Natural killer cell (primary cell): ENCODE measurements at regions not wholly inside any gene's neighbourhood (a gene's known extent, or its start where the extent isn't known, plus 50 kb on each side); places are given as distances from the start of the nearest gene placed in this dataset.

Experiments
- ATAC-seq, 3 donors: fragments of 150-1000 bp in 2 of 3; fragments of 200-7000 bp in 1 of 3; cut with Tn5 transposase; 1 replicate in 1 of 3; 2 replicates in 2 of 3; pipeline ENCODE4 v1.10.0; 2021; ENCODE audit warnings: mild to moderate bottlenecking in 2 of 3, moderate library complexity in 2 of 3
- DNase-seq, 2 donors: peaks; one replicate each; pipeline versions ENCODE4 v3.0.0 to v3.0.0-alpha.2; 2013 to 2021; ENCODE audit warnings: mixed read lengths in 1 of 2
- H3K27ac ChIP-seq: one replicate; pipeline ENCODE4 v1.5.1; 2013; ENCODE audit warnings: mild to moderate bottlenecking, low read length
- H3K27me3 ChIP-seq: one replicate; pipeline ENCODE4 v1.6.1; 2013; ENCODE audit warnings: low read length; ENCODE audit not compliant: control insufficient read depth, insufficient read depth
- H3K36me3 ChIP-seq: one replicate; pipeline ENCODE4 v1.6.1; 2013; ENCODE audit warnings: low read length; ENCODE audit not compliant: control insufficient read depth, insufficient read depth
- H3K4me1 ChIP-seq: one replicate; pipeline ENCODE4 v1.6.1; 2013; ENCODE audit warnings: low read length; ENCODE audit not compliant: control insufficient read depth, insufficient read depth
- H3K4me3 ChIP-seq: one replicate; pipeline ENCODE4 v1.5.1; 2013; ENCODE audit warnings: low read length
- H3K9me3 ChIP-seq: one replicate; pipeline ENCODE4 v1.6.1; 2013; ENCODE audit warnings: low read length; ENCODE audit not compliant: control insufficient read depth, insufficient read depth
- H3K27ac Mint-ChIP-seq, 2 donors: one replicate each; pipeline ENCODE4 v1.8.0; 2022; ENCODE audit warnings: mild to moderate bottlenecking in 2 of 2, mixed read lengths in 2 of 2, moderate library complexity in 1 of 2
- H3K27me3 Mint-ChIP-seq, 2 donors: one replicate each; pipeline ENCODE4 v1.8.0; 2022; ENCODE audit warnings: low read depth in 2 of 2, mixed read lengths in 2 of 2
- H3K36me3 Mint-ChIP-seq: one replicate; pipeline ENCODE4 v1.8.0; 2022; ENCODE audit warnings: mixed read lengths
- H3K4me1 Mint-ChIP-seq, 2 donors: one replicate each; pipeline ENCODE4 v1.8.0; 2022; ENCODE audit warnings: mixed read lengths in 2 of 2
- H3K4me3 Mint-ChIP-seq: one replicate; pipeline ENCODE4 v1.8.0; 2022; ENCODE audit warnings: mild to moderate bottlenecking, moderate library complexity, mixed read lengths
- H3K9me3 Mint-ChIP-seq, 2 donors: one replicate each; pipeline ENCODE4 v1.8.0; 2022; ENCODE audit warnings: mixed read lengths in 2 of 2
- WGBS: methylation state at CpG from one replicate; pipeline ENCODE4 v1.1.7; 2013; ENCODE audit warnings: missing lambda C conversion rate; ENCODE audit not compliant: insufficient coverage; 5-methylcytosine and 5-hydroxymethylcytosine counted together
- intact Hi-C: fragments of 100-400 bp; cut with micrococcal nuclease; formaldehyde crosslinking; loops from one replicate; pipeline ENCODE4 v1.14.2; 2022
- TF ChIP-seq, protein P1 (sequence below): fragments of 200-600 bp; IDR thresholded peaks from one replicate; pipeline ENCODE4 v1.8.0; 2022; ENCODE audit warnings: antibody characterized with exemption

DNA sequence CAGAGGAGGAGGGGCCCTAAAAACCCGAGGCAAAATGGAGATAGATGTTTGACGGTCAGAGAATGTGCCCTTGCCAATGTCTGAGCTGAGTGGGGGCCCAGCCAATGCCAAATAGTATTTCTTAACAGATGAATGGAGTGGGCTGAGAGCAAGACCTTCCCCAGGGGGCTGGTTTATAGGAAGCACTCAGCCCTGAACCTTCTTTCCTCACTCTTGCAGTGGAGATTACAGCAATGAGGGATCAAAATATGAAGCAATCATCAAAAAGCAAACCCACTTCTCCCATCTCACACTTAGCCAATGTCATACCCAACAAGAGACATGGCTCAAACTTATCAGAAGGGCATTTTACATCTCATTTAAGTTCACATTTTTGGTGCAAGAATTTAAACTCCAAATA lies 350.3 kb downstream of the GADD45G start:
- Histone ChIP-seq H3K27ac (no peak overlapping the region), H3K27me3 (no peaks in the 10 kb centered on the region), H3K36me3 (no peaks in the 10 kb centered on the region), H3K4me3 (no peak overlapping the region), H3K4me1 (peaks cover 14% of the 10 kb centered on the region), H3K9me3 (no peaks in the 10 kb centered on the region)
- WGBS = 88% methylated on average over 2 of the region's 2 CpGs
- no peaks in the 10 kb centered on the region for H3K36me3 Mint-ChIP-seq
- H3K4me1 Mint-ChIP-seq = peaks cover 19 to 20% of the 10 kb centered on the region in 2 donors
- peaks cover 0 to 3% of the 10 kb centered on the region in 2 donors for H3K27me3 Mint-ChIP-seq
- no peaks in the 10 kb centered on the region for H3K9me3 Mint-ChIP-seq
- H3K27ac Mint-ChIP-seq = no peak overlapping the region
- ATAC-seq (no peak), DNase-seq (no peak)
- intact Hi-C loops = no loop called here
- TF ChIP-seq, protein P1, sequence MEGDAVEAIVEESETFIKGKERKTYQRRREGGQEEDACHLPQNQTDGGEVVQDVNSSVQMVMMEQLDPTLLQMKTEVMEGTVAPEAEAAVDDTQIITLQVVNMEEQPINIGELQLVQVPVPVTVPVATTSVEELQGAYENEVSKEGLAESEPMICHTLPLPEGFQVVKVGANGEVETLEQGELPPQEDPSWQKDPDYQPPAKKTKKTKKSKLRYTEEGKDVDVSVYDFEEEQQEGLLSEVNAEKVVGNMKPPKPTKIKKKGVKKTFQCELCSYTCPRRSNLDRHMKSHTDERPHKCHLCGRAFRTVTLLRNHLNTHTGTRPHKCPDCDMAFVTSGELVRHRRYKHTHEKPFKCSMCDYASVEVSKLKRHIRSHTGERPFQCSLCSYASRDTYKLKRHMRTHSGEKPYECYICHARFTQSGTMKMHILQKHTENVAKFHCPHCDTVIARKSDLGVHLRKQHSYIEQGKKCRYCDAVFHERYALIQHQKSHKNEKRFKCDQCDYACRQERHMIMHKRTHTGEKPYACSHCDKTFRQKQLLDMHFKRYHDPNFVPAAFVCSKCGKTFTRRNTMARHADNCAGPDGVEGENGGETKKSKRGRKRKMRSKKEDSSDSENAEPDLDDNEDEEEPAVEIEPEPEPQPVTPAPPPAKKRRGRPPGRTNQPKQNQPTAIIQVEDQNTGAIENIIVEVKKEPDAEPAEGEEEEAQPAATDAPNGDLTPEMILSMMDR = no peak
- H3K4me3 Mint-ChIP-seq = no peak overlapping the region

DNA sequence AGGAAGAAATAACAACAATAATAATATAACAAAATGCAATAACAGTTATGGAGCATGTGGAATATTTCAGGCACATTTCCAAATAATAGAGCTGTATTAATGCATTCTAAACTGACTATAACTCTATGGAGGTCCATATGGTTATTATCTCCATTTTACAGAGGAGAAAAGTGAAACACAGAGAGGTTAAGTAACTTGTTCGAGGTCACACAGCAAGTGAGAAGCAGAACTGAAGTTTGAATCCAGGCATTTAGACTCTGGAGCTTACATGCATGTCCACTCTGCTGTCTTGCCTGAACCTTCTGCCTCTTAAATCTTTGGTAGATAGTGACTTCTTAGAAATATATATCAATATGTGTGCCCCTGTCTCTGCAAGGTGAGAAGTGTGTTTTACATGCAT lies 350.8 kb downstream of the GADD45G start:
- H3K4me3 ChIP-seq = no peak overlapping the region
- TF ChIP-seq, protein P1 = no peak
- WGBS = 77% methylated on average over 1 of the region's 1 CpG
- ATAC-seq (no peak), DNase-seq (no peak)
- intact Hi-C loops = no loop called here
- H3K27me3 ChIP-seq = no peaks in the 10 kb centered on the region
- Mint-ChIP-seq H3K4me3 (no peak overlapping the region), H3K36me3 (no peaks in the 10 kb centered on the region), H3K9me3 (no peaks in the 10 kb centered on the region), H3K27me3 (peaks cover 0 to 3% of the 10 kb centered on the region in 2 donors), H3K27ac (no peak overlapping the region), H3K4me1 (peaks cover 19 to 20% of the 10 kb centered on the region in 2 donors)
- no peaks in the 10 kb centered on the region for H3K9me3 ChIP-seq
- no peak overlapping the region for H3K27ac ChIP-seq
- H3K4me1 ChIP-seq = peaks cover 14% of the 10 kb centered on the region
- H3K36me3 ChIP-seq = no peaks in the 10 kb centered on the region

DNA sequence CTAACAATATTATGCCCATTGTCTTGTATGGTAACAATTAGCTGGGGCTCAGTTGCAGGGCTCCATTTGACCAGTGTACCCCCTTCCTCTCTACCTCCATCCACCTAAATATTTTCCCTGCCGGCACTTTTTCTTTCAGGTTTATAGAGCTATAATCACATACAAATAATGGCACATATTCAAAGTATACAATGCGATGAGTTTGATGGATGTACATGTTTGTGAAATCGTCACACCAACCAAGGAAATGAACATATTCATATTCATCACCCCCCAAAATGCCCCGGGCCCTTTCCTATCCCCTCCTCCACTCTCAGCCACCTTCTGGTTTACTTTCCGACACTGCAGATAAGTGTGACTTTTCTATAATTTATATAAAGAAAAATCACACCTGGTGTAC lies 351.5 kb downstream of the GADD45G start:
- no peaks in the 10 kb centered on the region for H3K36me3 Mint-ChIP-seq
- no peaks in the 10 kb centered on the region for H3K27me3 ChIP-seq
- ATAC-seq (no peak), DNase-seq (no peak)
- intact Hi-C loops = no loop called here
- WGBS = 90% methylated on average over 2 of the region's 5 CpGs
- no peaks in the 10 kb centered on the region for H3K9me3 ChIP-seq
- H3K4me1 Mint-ChIP-seq = peaks cover 21 to 26% of the 10 kb centered on the region in 2 donors
- peaks cover 18% of the 10 kb centered on the region for H3K4me1 ChIP-seq
- H3K27ac ChIP-seq = no peak overlapping the region
- H3K9me3 Mint-ChIP-seq = no peaks in the 10 kb centered on the region
- H3K27ac Mint-ChIP-seq = no peak overlapping the region
- no peak overlapping the region for H3K4me3 Mint-ChIP-seq
- TF ChIP-seq, protein P1 = no peak
- no peaks in the 10 kb centered on the region for H3K36me3 ChIP-seq
- H3K4me3 ChIP-seq = no peak overlapping the region
- peaks cover 0 to 3% of the 10 kb centered on the region in 2 donors for H3K27me3 Mint-ChIP-seq

DNA sequence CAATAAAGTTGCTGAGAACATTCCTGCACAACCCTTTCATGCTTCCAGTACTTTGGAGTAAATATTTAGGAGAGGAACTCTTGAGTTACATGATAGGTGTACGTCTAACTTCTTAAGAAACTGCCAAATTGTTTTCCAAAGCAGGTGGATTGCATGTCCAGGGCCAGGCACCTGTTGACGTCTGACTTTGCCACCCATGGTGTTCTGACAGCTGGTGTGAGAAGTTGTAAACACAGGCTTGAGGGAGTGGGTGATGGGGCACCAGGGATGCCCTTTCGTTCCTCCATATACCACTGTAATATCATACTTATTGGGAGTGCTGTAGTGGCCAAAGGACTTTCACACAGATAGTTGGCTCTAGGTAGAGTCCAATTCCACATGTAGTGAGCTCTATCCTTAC lies 352.1 kb downstream of the GADD45G start:
- Mint-ChIP-seq H3K4me3 (no peak overlapping the region), H3K27me3 (peaks cover 0 to 3% of the 10 kb centered on the region in 2 donors)

More for the DNA sequence above, 352.1 kb downstream of the GADD45G start:
- H3K4me1 ChIP-seq = peaks cover 24% of the 10 kb centered on the region
- no peak for ATAC-seq
- no peak overlapping the region for H3K4me3 ChIP-seq
- intact Hi-C loops = no loop called here
- WGBS = 83% methylated on average over 2 of the region's 3 CpGs
- no peak for DNase-seq
- TF ChIP-seq, protein P1 = no peak
- H3K9me3 ChIP-seq = no peaks in the 10 kb centered on the region
- Mint-ChIP-seq H3K4me1 (peaks cover 27 to 29% of the 10 kb centered on the region in 2 donors), H3K36me3 (no peaks in the 10 kb centered on the region), H3K27ac (no peak overlapping the region), H3K9me3 (no peaks in the 10 kb centered on the region)
- H3K27me3 ChIP-seq = no peaks in the 10 kb centered on the region
- no peaks in the 10 kb centered on the region for H3K36me3 ChIP-seq
- H3K27ac ChIP-seq = no peak overlapping the region
